ENCODE measurements at regions not wholly inside any gene's neighbourhood (a gene's known extent, or its start where the extent isn't known, plus 50 kb on each side); places are given as distances from the start of the nearest gene placed in this dataset.

DNA sequence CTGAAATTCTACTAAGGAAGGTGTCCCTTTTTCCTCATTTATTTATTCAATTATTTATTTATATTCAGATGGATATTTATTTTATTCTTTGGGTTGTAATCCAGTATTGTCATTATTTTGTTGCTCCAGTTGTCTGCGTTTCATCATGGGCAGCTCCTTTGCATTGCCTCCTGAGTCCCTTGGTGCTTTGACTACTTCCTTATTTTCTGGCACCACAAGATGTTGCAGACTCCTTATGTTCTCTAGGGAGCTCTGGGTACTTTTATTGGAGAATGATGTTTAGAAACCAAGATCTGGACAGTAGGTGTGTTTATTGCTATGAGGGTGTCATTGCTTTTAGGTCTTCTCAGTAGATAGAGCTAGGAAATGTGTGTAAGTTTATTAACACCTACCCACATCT lies 59.9 kb upstream of the ERRFI1 start:
- Histone ChIP-seq H3K27me3 (ENCODE audit: control insufficient read depth, low read length) (peaks cover 17% of the 10 kb centered on the region), H3K4me2 (ENCODE audit: low read length) (no peak overlapping the region), H3F3A (ENCODE audit: control insufficient read depth, insufficient read depth) (no peaks in the 10 kb centered on the region), H3K27ac (ENCODE audit: low read depth, low read length) (no peak overlapping the region), H3K4me3 (ENCODE audit: low read length) (no peak overlapping the region), H3K79me2 (ENCODE audit: control insufficient read depth, low read length) (no peaks in the 10 kb centered on the region), H3K9me3 (ENCODE audit: control insufficient read depth, insufficient read depth, low read length) (no peaks in the 10 kb centered on the region), H3K4me1 (ENCODE audit: control insufficient read depth, low read length) (no peaks in the 10 kb centered on the region), H4K20me1 (ENCODE audit: control insufficient read depth, insufficient read depth, low read depth, low read length) (no peaks in the 10 kb centered on the region), H3K36me3 (ENCODE audit: control insufficient read depth, low read length) (no peaks in the 10 kb centered on the region), H3K9me2 (replicated peaks; ENCODE audit: control insufficient read depth, low read length) (no peaks in the 10 kb centered on the region)
- TF ChIP-seq EZH2phosphoT487 (IDR thresholded peaks at IDR 0.05; ENCODE audit: borderline replicate concordance, low read length): no peak
- no peak for TF ChIP-seq CTCF (IDR thresholded peaks at IDR 0.05; ENCODE audit: low read depth, low read length, poor library complexity, severe bottlenecking)

- no peaks in the 10 kb centered on the region for H3K36me3 ChIP-seq (ENCODE audit: control insufficient read depth, low read length)
- H3K27ac ChIP-seq (ENCODE audit: low read depth, low read length): no peak overlapping the region
- no peak overlapping the region for H3K4me2 ChIP-seq (ENCODE audit: low read length)
- peaks cover 20% of the 10 kb centered on the region for H3K27me3 ChIP-seq (ENCODE audit: control insufficient read depth, low read length)
- H3K4me3 ChIP-seq (ENCODE audit: low read length): no peak overlapping the region
- TF ChIP-seq CTCF (IDR thresholded peaks at IDR 0.05; ENCODE audit: low read depth, low read length, poor library complexity, severe bottlenecking) (no peak), EZH2phosphoT487 (IDR thresholded peaks at IDR 0.05; ENCODE audit: borderline replicate concordance, low read length) (no peak)
- no peaks in the 10 kb centered on the region for H3K9me3 ChIP-seq (ENCODE audit: control insufficient read depth, insufficient read depth, low read length)
- H3K9me2 ChIP-seq (replicated peaks; ENCODE audit: control insufficient read depth, low read length): no peaks in the 10 kb centered on the region
- H3K79me2 ChIP-seq (ENCODE audit: control insufficient read depth, low read length): no peaks in the 10 kb centered on the region
- no peaks in the 10 kb centered on the region for H4K20me1 ChIP-seq (ENCODE audit: control insufficient read depth, insufficient read depth, low read depth, low read length)
- H3K4me1 ChIP-seq (ENCODE audit: control insufficient read depth, low read length): no peaks in the 10 kb centered on the region
- H3F3A ChIP-seq (ENCODE audit: control insufficient read depth, insufficient read depth): no peaks in the 10 kb centered on the region
Measured at GRCh38 chr1:8084913-8085312, 58.8 kb upstream of the ERRFI1 start.

DNA sequence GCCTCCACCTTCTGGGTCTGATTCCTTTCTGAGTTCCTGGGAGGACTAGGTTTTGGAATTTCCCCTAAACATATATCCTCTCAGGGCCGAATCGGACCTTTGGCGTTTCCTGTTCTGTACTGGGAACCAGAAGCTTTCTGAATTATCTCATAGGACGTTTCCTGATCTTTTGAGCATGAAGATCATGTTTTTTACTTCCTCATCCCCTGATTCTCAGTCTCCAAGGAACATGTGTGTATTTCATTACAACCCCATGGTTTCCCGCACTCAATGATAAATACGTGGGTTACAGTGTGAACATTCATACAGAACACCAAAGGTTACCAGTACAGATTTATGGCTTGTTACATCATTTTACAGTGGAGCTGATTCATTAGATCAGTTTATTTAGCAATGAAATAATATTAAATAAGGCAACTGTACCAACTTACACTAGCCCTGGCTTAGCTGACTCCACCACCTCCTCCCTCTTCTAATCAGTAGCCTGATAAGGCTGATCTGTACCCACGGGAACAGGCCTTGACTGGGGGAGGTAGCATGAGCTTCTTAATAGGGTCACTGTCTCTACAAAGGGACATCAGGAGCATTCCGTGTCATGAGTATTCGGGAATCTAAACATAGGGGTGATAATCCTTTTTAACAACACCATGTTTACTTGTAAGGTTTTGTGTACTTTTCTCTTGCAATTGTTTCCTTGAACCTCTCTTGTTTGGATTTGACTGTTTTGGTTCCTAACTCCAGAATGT lies 57.8 kb upstream of the ERRFI1 start:
- Histone ChIP-seq H3K27ac (ENCODE audit: low read depth, low read length) (no peak overlapping the region), H3K4me2 (ENCODE audit: low read length) (no peak overlapping the region)
- TF ChIP-seq EZH2phosphoT487 (IDR thresholded peaks at IDR 0.05; ENCODE audit: borderline replicate concordance, low read length) (no peak), CTCF (IDR thresholded peaks at IDR 0.05; ENCODE audit: low read depth, low read length, poor library complexity, severe bottlenecking) (no peak)

More for the DNA sequence above, 57.8 kb upstream of the ERRFI1 start:
- no peaks in the 10 kb centered on the region for H3K36me3 ChIP-seq (ENCODE audit: control insufficient read depth, low read length)
- H3K9me2 ChIP-seq (replicated peaks; ENCODE audit: control insufficient read depth, low read length): no peaks in the 10 kb centered on the region
- no peaks in the 10 kb centered on the region for H4K20me1 ChIP-seq (ENCODE audit: control insufficient read depth, insufficient read depth, low read depth, low read length)
- H3K9me3 ChIP-seq (ENCODE audit: control insufficient read depth, insufficient read depth, low read length): no peaks in the 10 kb centered on the region
- H3K79me2 ChIP-seq (ENCODE audit: control insufficient read depth, low read length): no peaks in the 10 kb centered on the region
- H3K4me1 ChIP-seq (ENCODE audit: control insufficient read depth, low read length): no peaks in the 10 kb centered on the region
- no peaks in the 10 kb centered on the region for H3F3A ChIP-seq (ENCODE audit: control insufficient read depth, insufficient read depth)
- no peak overlapping the region for H3K4me3 ChIP-seq (ENCODE audit: low read length)
- H3K27me3 ChIP-seq (ENCODE audit: control insufficient read depth, low read length): peaks cover 17% of the 10 kb centered on the region
